ENCODE measurements at regions not wholly inside any gene's neighbourhood (a gene's known extent, or its start where the extent isn't known, plus 50 kb on each side); places are given as distances from the start of the nearest gene placed in this dataset.
"Not testable (repeated sequence)": the region's sequence is repeated elsewhere in the genome, so short reads cannot be mapped to it uniquely, and the experiment has no call there.

- H3K79me2 ChIP-seq (ENCODE audit: control insufficient read depth, insufficient read depth, low read length): no peaks in the 10 kb centered on the region
- no peak overlapping the region for H2BK15ac ChIP-seq (replicated peaks; ENCODE audit: low read depth)
- H3K4me1 ChIP-seq (ENCODE audit: control insufficient read depth, low read depth, low read length): no peaks in the 10 kb centered on the region
- no peaks in the 10 kb centered on the region for H3K36me3 ChIP-seq (ENCODE audit: control insufficient read depth, insufficient read depth, low read length)
- no peak overlapping the region for H3K4ac ChIP-seq (ENCODE audit: low read depth, low read length)
- no peak overlapping the region for H2BK5ac ChIP-seq (ENCODE audit: low read length)
- no peak overlapping the region for H2AK5ac ChIP-seq (ENCODE audit: low read length)
- H3K27me3 ChIP-seq (ENCODE audit: insufficient read depth, low read length, poor library complexity): no peaks in the 10 kb centered on the region
- H3K56ac ChIP-seq (ENCODE audit: low read length): no peak overlapping the region
- no peak overlapping the region for H3K18ac ChIP-seq (ENCODE audit: low read length)
- no peak overlapping the region for H3K4me2 ChIP-seq (ENCODE audit: low read length)
- H3K4me3 ChIP-seq (ENCODE audit: low read length): no peak overlapping the region
- no peak overlapping the region for H2BK120ac ChIP-seq (ENCODE audit: low read depth, low read length)
- WGBS (ENCODE audit: extremely low coverage, insufficient coverage, low lambda C conversion rate): no CpG with 5 or more reads among the region's 3 CpGs
- H3K27ac ChIP-seq (ENCODE audit: low read depth, low read length): no peak overlapping the region
- no peak overlapping the region for H3K9ac ChIP-seq (ENCODE audit: low read length)
- no peak overlapping the region for H3K23ac ChIP-seq (ENCODE audit: low read length)
- no peaks in the 10 kb centered on the region for H3K79me1 ChIP-seq (ENCODE audit: low read length)
- no peak overlapping the region for H4K5ac ChIP-seq (ENCODE audit: low read length)
- H4K8ac ChIP-seq (ENCODE audit: low read depth, low read length): no peak overlapping the region
- no peak for DNase-seq
Observed at GRCh38 chr2:207438414-207439126, 91.2 kb upstream of the CREB1 start.

GRCh38 chr2:207439881-207440280 is 89.9 kb upstream of the CREB1 start:
- H3K4ac ChIP-seq (ENCODE audit: low read depth, low read length); H3K23ac ChIP-seq (ENCODE audit: low read length); H3K4me1 ChIP-seq (ENCODE audit: control insufficient read depth, low read depth, low read length); H3K4me2 ChIP-seq (ENCODE audit: low read length); H3K18ac ChIP-seq (ENCODE audit: low read length); H3K9ac ChIP-seq (ENCODE audit: low read length); H4K8ac ChIP-seq (ENCODE audit: low read depth, low read length); DNase-seq; H3K4me3 ChIP-seq (ENCODE audit: low read length); H2BK120ac ChIP-seq (ENCODE audit: low read depth, low read length); H3K56ac ChIP-seq (ENCODE audit: low read length); H2BK15ac ChIP-seq (replicated peaks; ENCODE audit: low read depth); H3K27ac ChIP-seq (ENCODE audit: low read depth, low read length); H3K27me3 ChIP-seq (ENCODE audit: insufficient read depth, low read length, poor library complexity); H3K36me3 ChIP-seq (ENCODE audit: control insufficient read depth, insufficient read depth, low read length); H4K5ac ChIP-seq (ENCODE audit: low read length); H3K79me2 ChIP-seq (ENCODE audit: control insufficient read depth, insufficient read depth, low read length); H3K79me1 ChIP-seq (ENCODE audit: low read length); H2BK5ac ChIP-seq (ENCODE audit: low read length); H2AK5ac ChIP-seq (ENCODE audit: low read length): not testable (repeated sequence)

GRCh38 chr2:207444756-207445155 is 85.0 kb upstream of the CREB1 start:
- Histone ChIP-seq H3K27me3 (ENCODE audit: insufficient read depth, low read length, poor library complexity) (no peaks in the 10 kb centered on the region), H3K56ac (ENCODE audit: low read length) (no peak overlapping the region), H2AK5ac (ENCODE audit: low read length) (no peak overlapping the region), H3K4me3 (ENCODE audit: low read length) (no peak overlapping the region), H4K8ac (ENCODE audit: low read depth, low read length) (no peak overlapping the region), H3K4me2 (ENCODE audit: low read length) (no peak overlapping the region), H3K9ac (ENCODE audit: low read length) (no peak overlapping the region), H3K79me2 (ENCODE audit: control insufficient read depth, insufficient read depth, low read length) (no peaks in the 10 kb centered on the region), H2BK5ac (ENCODE audit: low read length) (no peak overlapping the region), H3K4ac (ENCODE audit: low read depth, low read length) (no peak overlapping the region), H3K27ac (ENCODE audit: low read depth, low read length) (no peak overlapping the region), H3K79me1 (ENCODE audit: low read length) (no peaks in the 10 kb centered on the region), H4K5ac (ENCODE audit: low read length) (no peak overlapping the region), H3K4me1 (ENCODE audit: control insufficient read depth, low read depth, low read length) (no peaks in the 10 kb centered on the region), H3K23ac (ENCODE audit: low read length) (no peak overlapping the region), H2BK120ac (ENCODE audit: low read depth, low read length) (no peak overlapping the region), H3K18ac (ENCODE audit: low read length) (no peak overlapping the region), H3K36me3 (ENCODE audit: control insufficient read depth, insufficient read depth, low read length) (no peaks in the 10 kb centered on the region), H2BK15ac (replicated peaks; ENCODE audit: low read depth) (no peak overlapping the region)
- DNase-seq: no peak
- no CpG with 5 or more reads among the region's 4 CpGs for WGBS (ENCODE audit: extremely low coverage, insufficient coverage, low lambda C conversion rate)

- H2AK5ac ChIP-seq (ENCODE audit: low read length): no peak overlapping the region
- no peak overlapping the region for H3K4me2 ChIP-seq (ENCODE audit: low read length)
- no peak overlapping the region for H3K23ac ChIP-seq (ENCODE audit: low read length)
- no peaks in the 10 kb centered on the region for H3K4me1 ChIP-seq (ENCODE audit: control insufficient read depth, low read depth, low read length)
- H3K79me1 ChIP-seq (ENCODE audit: low read length): no peaks in the 10 kb centered on the region
- H2BK5ac ChIP-seq (ENCODE audit: low read length): no peak overlapping the region
- DNase-seq: no peak
- no peak overlapping the region for H3K56ac ChIP-seq (ENCODE audit: low read length)
- no peaks in the 10 kb centered on the region for H3K36me3 ChIP-seq (ENCODE audit: control insufficient read depth, insufficient read depth, low read length)
- no CpG with 5 or more reads among the region's 6 CpGs for WGBS (ENCODE audit: extremely low coverage, insufficient coverage, low lambda C conversion rate)
- no peak overlapping the region for H4K8ac ChIP-seq (ENCODE audit: low read depth, low read length)
- H2BK15ac ChIP-seq (replicated peaks; ENCODE audit: low read depth): no peak overlapping the region
- no peak overlapping the region for H3K27ac ChIP-seq (ENCODE audit: low read depth, low read length)
- no peaks in the 10 kb centered on the region for H3K27me3 ChIP-seq (ENCODE audit: insufficient read depth, low read length, poor library complexity)
- H4K5ac ChIP-seq (ENCODE audit: low read length): no peak overlapping the region
- H2BK120ac ChIP-seq (ENCODE audit: low read depth, low read length): no peak overlapping the region
- no peak overlapping the region for H3K4me3 ChIP-seq (ENCODE audit: low read length)
- H3K4ac ChIP-seq (ENCODE audit: low read depth, low read length): no peak overlapping the region
- H3K18ac ChIP-seq (ENCODE audit: low read length): no peak overlapping the region
- H3K79me2 ChIP-seq (ENCODE audit: control insufficient read depth, insufficient read depth, low read length): no peaks in the 10 kb centered on the region
- H3K9ac ChIP-seq (ENCODE audit: low read length): no peak overlapping the region
Observed at GRCh38 chr2:207446653-207447052, 83.1 kb upstream of the CREB1 start.

GRCh38 chr2:207448006-207448405 is 81.8 kb upstream of the CREB1 start:
- H2BK5ac ChIP-seq (ENCODE audit: low read length): no peak overlapping the region
- H3K36me3 ChIP-seq (ENCODE audit: control insufficient read depth, insufficient read depth, low read length): no peaks in the 10 kb centered on the region
- H3K4ac ChIP-seq (ENCODE audit: low read depth, low read length): no peak overlapping the region
- no CpG with 5 or more reads among the region's 1 CpG for WGBS (ENCODE audit: extremely low coverage, insufficient coverage, low lambda C conversion rate)
- H3K27ac ChIP-seq (ENCODE audit: low read depth, low read length): no peak overlapping the region
- no peak overlapping the region for H3K18ac ChIP-seq (ENCODE audit: low read length)
- no peak overlapping the region for H4K8ac ChIP-seq (ENCODE audit: low read depth, low read length)
- H3K4me1 ChIP-seq (ENCODE audit: control insufficient read depth, low read depth, low read length): no peaks in the 10 kb centered on the region
- H3K27me3 ChIP-seq (ENCODE audit: insufficient read depth, low read length, poor library complexity): no peaks in the 10 kb centered on the region
- H3K23ac ChIP-seq (ENCODE audit: low read length): no peak overlapping the region
- no peak overlapping the region for H4K5ac ChIP-seq (ENCODE audit: low read length)
- no peak overlapping the region for H2BK120ac ChIP-seq (ENCODE audit: low read depth, low read length)
- no peak overlapping the region for H2BK15ac ChIP-seq (replicated peaks; ENCODE audit: low read depth)
- no peak overlapping the region for H3K4me3 ChIP-seq (ENCODE audit: low read length)
- no peak overlapping the region for H3K4me2 ChIP-seq (ENCODE audit: low read length)
- no peak overlapping the region for H2AK5ac ChIP-seq (ENCODE audit: low read length)
- no peak for DNase-seq
- no peak overlapping the region for H3K56ac ChIP-seq (ENCODE audit: low read length)
- H3K9ac ChIP-seq (ENCODE audit: low read length): no peak overlapping the region
- H3K79me2 ChIP-seq (ENCODE audit: control insufficient read depth, insufficient read depth, low read length): no peaks in the 10 kb centered on the region
- H3K79me1 ChIP-seq (ENCODE audit: low read length): no peaks in the 10 kb centered on the region

- Histone ChIP-seq H3K27ac (ENCODE audit: low read depth, low read length) (no peak overlapping the region), H2AK5ac (ENCODE audit: low read length) (no peak overlapping the region), H3K9ac (ENCODE audit: low read length) (no peak overlapping the region), H2BK15ac (replicated peaks; ENCODE audit: low read depth) (no peak overlapping the region), H3K79me1 (ENCODE audit: low read length) (no peaks in the 10 kb centered on the region), H3K79me2 (ENCODE audit: control insufficient read depth, insufficient read depth, low read length) (no peaks in the 10 kb centered on the region), H4K5ac (ENCODE audit: low read length) (no peak overlapping the region), H3K4me2 (ENCODE audit: low read length) (no peak overlapping the region), H3K23ac (ENCODE audit: low read length) (no peak overlapping the region), H4K8ac (ENCODE audit: low read depth, low read length) (no peak overlapping the region), H3K56ac (ENCODE audit: low read length) (no peak overlapping the region), H2BK120ac (ENCODE audit: low read depth, low read length) (no peak overlapping the region), H2BK5ac (ENCODE audit: low read length) (no peak overlapping the region), H3K36me3 (ENCODE audit: control insufficient read depth, insufficient read depth, low read length) (no peaks in the 10 kb centered on the region), H3K4ac (ENCODE audit: low read depth, low read length) (no peak overlapping the region), H3K18ac (ENCODE audit: low read length) (no peak overlapping the region), H3K27me3 (ENCODE audit: insufficient read depth, low read length, poor library complexity) (no peaks in the 10 kb centered on the region), H3K4me1 (ENCODE audit: control insufficient read depth, low read depth, low read length) (no peaks in the 10 kb centered on the region), H3K4me3 (ENCODE audit: low read length) (no peak overlapping the region)
- no peak for DNase-seq
- WGBS (ENCODE audit: extremely low coverage, insufficient coverage, low lambda C conversion rate): no CpG with 5 or more reads among the region's 1 CpG
Observed at GRCh38 chr2:207449642-207450165, 80.1 kb upstream of the CREB1 start.

All from mesendoderm (in vitro differentiated cells).